ENCODE measurements at regions not wholly inside any gene's neighbourhood (a gene's known extent, or its start where the extent isn't known, plus 50 kb on each side); places are given as distances from the start of the nearest gene placed in this dataset.

- TF ChIP-seq GATA2 (IDR thresholded peaks at IDR 0.05; ENCODE audit: low read depth, low read length) (no peak), GATA3 (IDR thresholded peaks at IDR 0.05; ENCODE audit: low read depth, low read length) (no peak)
Measured at GRCh38 chr1:193753038-193753756, 566.8 kb upstream of the B3GALT2 start.
